ENCODE measurements at regions not wholly inside any gene's neighbourhood (a gene's known extent, or its start where the extent isn't known, plus 50 kb on each side); places are given as distances from the start of the nearest gene placed in this dataset. TPM values are rescaled to one million over a fixed set of nuclear protein-coding genes. Genes with fewer than 3 reads are reported as not detected.

Small RNA genes in the stretch of these regions (small RNA-seq; reads per million reads assigned to genes)
- not detected for gene AC009518.3

Data from urinary bladder (tissue), 1 donor.